ENCODE measurements at regions not wholly inside any gene's neighbourhood (a gene's known extent, or its start where the extent isn't known, plus 50 kb on each side); places are given as distances from the start of the nearest gene placed in this dataset.

GRCh38 chr16:7132465-7132864 lies 200.2 kb upstream of the RBFOX1 start:
- TF ChIP-seq CTCF (IDR thresholded peaks at IDR 0.05; ENCODE audit: insufficient read depth, low read length, poor library complexity, severe bottlenecking): no peak
- TF ChIP-seq EZH2phosphoT487 (conservative IDR thresholded peaks at IDR 0.05; ENCODE audit: low read length): no peak

Measured in SU-DHL-6 (cell line).